Parathyroid adenoma (tissue), 2 donors: ENCODE measurements at regions not wholly inside any gene's neighbourhood (a gene's known extent, or its start where the extent isn't known, plus 50 kb on each side); places are given as distances from the start of the nearest gene placed in this dataset.

ENCODE experiments used
- H2AFZ ChIP-seq: fragments of 300-600 bp; sonication (generic); one replicate; pipeline ENCODE4 v1.7.0; 2017; ENCODE audit warnings: antibody characterized with exemption, mild to moderate bottlenecking
- H3K27ac ChIP-seq: fragments of 300-600 bp; sonication (generic); one replicate; pipeline ENCODE4 v1.7.0; 2017
- H3K27me3 ChIP-seq: fragments of 300-600 bp; sonication (generic); one replicate; pipeline ENCODE4 v1.7.0; 2017; ENCODE audit warnings: low read length; ENCODE audit not compliant: control insufficient read depth, insufficient read depth
- H3K36me3 ChIP-seq: fragments of 300-600 bp; sonication (generic); one replicate; pipeline ENCODE4 v1.7.0; 2017; ENCODE audit warnings: low read length; ENCODE audit not compliant: control insufficient read depth, insufficient read depth
- H3K4me1 ChIP-seq: fragments of 300-600 bp; sonication (generic); one replicate; pipeline ENCODE4 v1.7.0; 2017; ENCODE audit warnings: control low read depth
- H3K4me2 ChIP-seq: fragments of 300-600 bp; sonication (generic); one replicate; pipeline ENCODE4 v1.7.0; 2017; ENCODE audit warnings: low read length
- H3K4me3 ChIP-seq: fragments of 300-600 bp; sonication (generic); one replicate; pipeline ENCODE4 v1.7.0; 2017; ENCODE audit warnings: low read depth, low read length
- H3K79me2 ChIP-seq: fragments of 300-600 bp; sonication (generic); one replicate; pipeline ENCODE4 v1.7.0; 2017; ENCODE audit warnings: control low read depth
- H3K9ac ChIP-seq: fragments of 300-600 bp; sonication (generic); one replicate; pipeline ENCODE4 v1.7.0; 2017; ENCODE audit warnings: mild to moderate bottlenecking
- H3K9me3 ChIP-seq: fragments of 300-600 bp; sonication (generic); one replicate; pipeline ENCODE4 v1.7.0; 2017; ENCODE audit warnings: low read length; ENCODE audit not compliant: control insufficient read depth
- TF ChIP-seq, protein P1 (sequence below): fragments of 300-600 bp; sonication (generic); IDR thresholded peaks from one replicate; pipeline ENCODE4 v1.7.0; 2017; ENCODE audit warnings: antibody characterized with exemption, mild to moderate bottlenecking
- donor health status: primary hyperparathyroidism.

DNA sequence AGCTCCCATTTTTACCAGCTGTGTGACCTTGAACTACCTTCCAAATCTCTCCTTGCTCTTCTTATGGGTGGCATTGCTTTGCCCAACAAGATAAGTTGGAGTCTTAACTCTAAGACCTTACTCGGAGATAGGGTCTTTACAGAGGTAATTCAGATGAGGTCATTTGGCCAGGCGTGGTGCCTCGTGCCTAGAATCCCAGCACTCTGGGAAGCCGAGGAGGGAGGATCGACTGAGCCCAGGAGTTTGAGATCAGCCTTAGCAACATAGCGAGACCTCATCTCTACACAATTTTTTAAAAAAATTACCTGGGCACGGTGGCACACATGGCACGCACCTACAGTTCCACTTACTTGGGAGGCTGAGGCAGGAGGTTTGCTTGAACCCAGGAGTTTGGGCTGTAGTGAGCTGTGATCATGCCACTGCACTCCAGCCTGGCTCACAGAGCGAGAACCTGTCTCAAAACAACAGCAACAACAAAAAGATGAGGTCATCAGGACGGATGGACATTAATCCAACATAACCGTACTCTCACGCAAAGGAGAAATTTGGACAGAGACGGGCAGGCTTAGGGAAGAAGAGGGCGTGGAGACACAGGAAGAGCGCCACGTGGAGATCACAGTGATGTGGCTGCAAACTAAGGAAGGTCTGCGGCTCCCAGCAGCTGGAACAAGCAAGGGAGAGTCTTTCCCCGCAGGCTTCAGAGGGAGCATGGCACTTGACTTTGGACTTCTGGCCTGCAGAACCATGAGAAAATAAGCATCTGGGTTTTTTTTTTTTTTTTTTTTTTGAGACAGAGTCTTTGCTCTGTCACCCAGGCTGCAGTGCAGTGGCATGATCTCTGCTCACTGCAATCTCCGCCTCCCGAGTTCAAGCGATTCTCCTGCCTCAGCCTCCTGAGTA, 122.3 kb upstream of the CARD11 start:
- no peaks in the 10 kb centered on the region for H3K79me2 ChIP-seq
- no peak overlapping the region for H2AFZ ChIP-seq
- TF ChIP-seq, protein P1, sequence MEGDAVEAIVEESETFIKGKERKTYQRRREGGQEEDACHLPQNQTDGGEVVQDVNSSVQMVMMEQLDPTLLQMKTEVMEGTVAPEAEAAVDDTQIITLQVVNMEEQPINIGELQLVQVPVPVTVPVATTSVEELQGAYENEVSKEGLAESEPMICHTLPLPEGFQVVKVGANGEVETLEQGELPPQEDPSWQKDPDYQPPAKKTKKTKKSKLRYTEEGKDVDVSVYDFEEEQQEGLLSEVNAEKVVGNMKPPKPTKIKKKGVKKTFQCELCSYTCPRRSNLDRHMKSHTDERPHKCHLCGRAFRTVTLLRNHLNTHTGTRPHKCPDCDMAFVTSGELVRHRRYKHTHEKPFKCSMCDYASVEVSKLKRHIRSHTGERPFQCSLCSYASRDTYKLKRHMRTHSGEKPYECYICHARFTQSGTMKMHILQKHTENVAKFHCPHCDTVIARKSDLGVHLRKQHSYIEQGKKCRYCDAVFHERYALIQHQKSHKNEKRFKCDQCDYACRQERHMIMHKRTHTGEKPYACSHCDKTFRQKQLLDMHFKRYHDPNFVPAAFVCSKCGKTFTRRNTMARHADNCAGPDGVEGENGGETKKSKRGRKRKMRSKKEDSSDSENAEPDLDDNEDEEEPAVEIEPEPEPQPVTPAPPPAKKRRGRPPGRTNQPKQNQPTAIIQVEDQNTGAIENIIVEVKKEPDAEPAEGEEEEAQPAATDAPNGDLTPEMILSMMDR = no peak
- no peak overlapping the region for H3K9ac ChIP-seq
- H3K36me3 ChIP-seq = no peaks in the 10 kb centered on the region
- no peak overlapping the region for H3K27ac ChIP-seq
- no peaks in the 10 kb centered on the region for H3K4me1 ChIP-seq
- H3K4me2 ChIP-seq = no peak overlapping the region
- no peaks in the 10 kb centered on the region for H3K27me3 ChIP-seq
- H3K4me3 ChIP-seq = no peak overlapping the region
- no peaks in the 10 kb centered on the region for H3K9me3 ChIP-seq

- Histone ChIP-seq H2AFZ (no peak overlapping the region), H3K4me3 (no peak overlapping the region), H3K9ac (no peak overlapping the region), H3K27me3 (no peaks in the 10 kb centered on the region), H3K4me2 (no peak overlapping the region), H3K9me3 (no peaks in the 10 kb centered on the region), H3K27ac (no peak overlapping the region), H3K79me2 (no peaks in the 10 kb centered on the region), H3K4me1 (no peaks in the 10 kb centered on the region), H3K36me3 (no peaks in the 10 kb centered on the region)
- TF ChIP-seq, protein P1 = no peak
Measured at GRCh38 chr7:3167551-3167950, 123.9 kb upstream of the CARD11 start.

DNA sequence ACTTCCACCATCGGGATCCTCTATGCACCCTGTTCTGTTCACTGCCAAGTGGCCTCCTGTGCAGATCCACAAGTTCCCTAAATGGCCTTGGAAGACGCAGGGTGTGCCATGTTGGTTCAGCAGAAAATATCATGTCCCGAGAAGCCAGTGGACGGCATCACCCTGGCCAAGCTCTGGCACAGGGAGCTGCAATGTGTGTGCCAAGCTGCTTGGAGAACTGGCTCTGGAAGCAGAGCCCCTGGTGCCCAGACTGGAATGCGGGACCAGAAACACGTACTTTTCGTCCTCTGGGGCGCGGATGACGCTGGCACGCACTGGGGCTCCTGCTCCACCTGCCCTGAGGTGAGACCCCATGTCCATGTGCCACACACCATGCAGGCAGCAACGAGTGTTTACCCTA, 124.7 kb upstream of the CARD11 start:
- H3K4me3 ChIP-seq = no peak overlapping the region
- H3K36me3 ChIP-seq = no peaks in the 10 kb centered on the region
- TF ChIP-seq, protein P1 = no peak
- no peak overlapping the region for H3K9ac ChIP-seq
- H3K4me2 ChIP-seq = no peak overlapping the region
- no peaks in the 10 kb centered on the region for H3K79me2 ChIP-seq
- H3K27me3 ChIP-seq = no peaks in the 10 kb centered on the region
- no peak overlapping the region for H2AFZ ChIP-seq
- H3K9me3 ChIP-seq = no peaks in the 10 kb centered on the region
- no peak overlapping the region for H3K27ac ChIP-seq
- H3K4me1 ChIP-seq = no peaks in the 10 kb centered on the region

- TF ChIP-seq, protein P1 = no peak
- no peaks in the 10 kb centered on the region for H3K27me3 ChIP-seq
- no peak overlapping the region for H3K9ac ChIP-seq
- no peak overlapping the region for H3K4me3 ChIP-seq
- no peaks in the 10 kb centered on the region for H3K79me2 ChIP-seq
- no peaks in the 10 kb centered on the region for H3K4me1 ChIP-seq
- no peaks in the 10 kb centered on the region for H3K36me3 ChIP-seq
- no peak overlapping the region for H2AFZ ChIP-seq
- H3K4me2 ChIP-seq = no peak overlapping the region
- no peaks in the 10 kb centered on the region for H3K9me3 ChIP-seq
- H3K27ac ChIP-seq = no peak overlapping the region
Measured at GRCh38 chr7:3168869-3169268, 125.2 kb upstream of the CARD11 start.
